RWPE1 (cell line): ENCODE measurements at regions not wholly inside any gene's neighbourhood (a gene's known extent, or its start where the extent isn't known, plus 50 kb on each side); places are given as distances from the start of the nearest gene placed in this dataset.

Experiments used
- CTCF ChIA-PET: fragments of 350-600 bp; sonication (Branson Sonifier 250); formaldehyde crosslinking; extraction: SDS; loops from one replicate; lab custom pipeline; 2021; lab: Yijun Ruan, JAX
- POLR2A ChIA-PET: fragments of 400-600 bp; formaldehyde crosslinking; extraction: SDS; loops from one replicate; lab custom pipeline; 2020; ENCODE audit warnings: antibody characterized with exemption; ENCODE audit not compliant: low non-redundant PET; lab: Yijun Ruan, JAX
- DNase-seq: peaks from one replicate; pipeline ENCODE4 v3.0.0; 2012; ENCODE audit warnings: low spot score
- H3K27ac ChIP-seq: fragments of 450-650 bp; 2 replicates; pipeline ENCODE4 v1.5.1; 2017
- TF ChIP-seq, protein P1 (sequence below): fragments of 450-650 bp; conservative IDR thresholded peaks from 2 replicates; pipeline ENCODE4 v1.5.1; 2017; ENCODE audit warnings: low read depth, mild to moderate bottlenecking

DNA sequence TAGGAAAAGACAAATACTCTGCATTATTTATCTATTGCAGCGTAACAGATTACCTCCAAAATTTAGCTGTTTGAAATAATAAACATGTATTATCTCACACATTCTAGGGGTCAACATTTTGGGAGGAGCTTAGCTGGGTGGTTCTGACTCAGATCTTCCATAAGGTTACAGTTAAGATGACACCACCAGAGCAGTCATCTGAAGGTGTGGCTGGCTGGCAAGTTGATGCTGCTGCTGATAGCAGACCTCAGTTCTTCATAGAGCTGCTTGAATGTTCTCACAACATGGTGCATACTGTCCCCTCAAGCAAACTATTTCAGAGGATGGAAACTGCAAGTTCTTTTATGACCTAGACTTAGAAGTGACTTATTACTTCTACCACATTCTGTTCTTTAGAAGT, 146.3 kb upstream of the FSTL4 start:
- no peak for DNase-seq
- ChIA-PET POLR2A (no interaction called here), CTCF (no interaction called here)
- TF ChIP-seq, protein P1, sequence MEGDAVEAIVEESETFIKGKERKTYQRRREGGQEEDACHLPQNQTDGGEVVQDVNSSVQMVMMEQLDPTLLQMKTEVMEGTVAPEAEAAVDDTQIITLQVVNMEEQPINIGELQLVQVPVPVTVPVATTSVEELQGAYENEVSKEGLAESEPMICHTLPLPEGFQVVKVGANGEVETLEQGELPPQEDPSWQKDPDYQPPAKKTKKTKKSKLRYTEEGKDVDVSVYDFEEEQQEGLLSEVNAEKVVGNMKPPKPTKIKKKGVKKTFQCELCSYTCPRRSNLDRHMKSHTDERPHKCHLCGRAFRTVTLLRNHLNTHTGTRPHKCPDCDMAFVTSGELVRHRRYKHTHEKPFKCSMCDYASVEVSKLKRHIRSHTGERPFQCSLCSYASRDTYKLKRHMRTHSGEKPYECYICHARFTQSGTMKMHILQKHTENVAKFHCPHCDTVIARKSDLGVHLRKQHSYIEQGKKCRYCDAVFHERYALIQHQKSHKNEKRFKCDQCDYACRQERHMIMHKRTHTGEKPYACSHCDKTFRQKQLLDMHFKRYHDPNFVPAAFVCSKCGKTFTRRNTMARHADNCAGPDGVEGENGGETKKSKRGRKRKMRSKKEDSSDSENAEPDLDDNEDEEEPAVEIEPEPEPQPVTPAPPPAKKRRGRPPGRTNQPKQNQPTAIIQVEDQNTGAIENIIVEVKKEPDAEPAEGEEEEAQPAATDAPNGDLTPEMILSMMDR, result no peak
- H3K27ac ChIP-seq, result no peak overlapping the region

DNA sequence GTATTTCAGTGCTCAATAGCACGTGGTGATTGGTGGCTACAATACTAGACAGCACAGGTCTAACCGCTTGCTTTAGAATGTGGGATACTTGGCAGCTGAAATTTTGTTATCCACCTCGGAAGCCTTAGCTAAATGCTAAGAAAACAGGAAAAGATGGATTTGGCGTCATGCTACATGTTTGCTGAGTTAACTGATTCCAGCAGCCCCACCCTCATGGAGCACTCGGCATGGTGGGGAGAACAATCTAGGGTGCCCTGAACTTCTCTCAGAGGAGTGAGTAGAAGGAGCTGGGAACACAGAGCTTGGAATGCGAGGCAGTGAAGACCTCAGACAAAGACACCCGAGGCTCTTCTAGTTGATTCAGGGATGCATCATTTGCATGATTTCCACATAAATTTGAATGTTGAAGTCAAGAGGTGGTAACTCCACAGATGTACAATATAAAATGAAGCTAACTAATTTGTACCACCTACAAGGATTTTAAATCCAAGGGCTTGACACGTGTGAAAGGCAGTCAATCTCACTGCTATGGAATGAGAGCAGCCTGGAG, 145.1 kb upstream of the FSTL4 start:
- CTCF ChIA-PET, result interaction anchor here (0.7 kb wide), 1 partner anchor 26 kb away, joined by 4 read pairs; no protein-coding TSS in a partner anchor
- no peak for DNase-seq
- H3K27ac ChIP-seq, result no peak overlapping the region
- POLR2A ChIA-PET, result no interaction called here
- TF ChIP-seq, protein P1, result no peak

DNA sequence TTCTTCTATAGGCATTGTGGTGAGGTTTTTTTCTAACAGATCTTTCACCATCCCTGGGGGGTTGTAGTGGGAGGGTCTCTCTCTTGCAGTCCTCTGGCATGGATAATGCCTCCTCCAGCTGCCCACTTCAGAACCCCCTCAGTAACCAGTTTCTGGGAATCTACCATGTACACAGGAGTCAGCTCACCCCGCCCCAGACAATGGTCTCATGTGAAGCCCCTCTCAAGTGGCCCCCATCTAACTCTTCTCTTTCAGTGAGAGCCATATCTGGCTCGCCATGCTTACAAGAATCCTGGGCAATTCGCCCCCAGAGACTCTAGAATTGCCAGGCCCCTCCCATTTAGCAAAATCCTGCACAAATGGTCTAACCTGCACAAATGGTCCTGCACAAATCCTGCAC, 144.4 kb upstream of the FSTL4 start:
- H3K27ac ChIP-seq, result no peak overlapping the region
- POLR2A ChIA-PET, result no interaction called here
- TF ChIP-seq, protein P1, result no peak
- no peak for DNase-seq
- CTCF ChIA-PET, result interaction anchor here (0.7 kb wide), 1 partner anchor 26 kb away, joined by 4 read pairs; no protein-coding TSS in a partner anchor

DNA sequence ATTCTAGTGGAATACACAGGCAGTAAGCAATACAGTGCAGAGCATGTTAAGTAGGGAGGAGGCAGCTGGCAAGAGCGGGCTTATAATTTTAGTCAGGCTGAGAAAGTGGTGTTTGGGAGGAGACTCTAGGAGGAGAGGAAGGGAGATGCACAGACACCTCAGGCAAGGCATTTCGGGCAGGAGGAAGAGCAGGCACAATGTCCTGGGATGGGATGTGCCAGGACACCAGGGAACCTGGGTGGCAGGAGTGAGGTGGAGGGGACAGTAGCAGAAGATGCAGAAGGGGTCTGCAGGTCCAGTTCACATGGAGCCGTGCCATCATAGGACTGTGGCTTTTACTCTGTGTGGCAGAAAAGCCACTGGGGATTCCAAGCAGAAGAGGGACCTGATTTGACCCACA, 143.7 kb upstream of the FSTL4 start:
- H3K27ac ChIP-seq, result no peak overlapping the region
- POLR2A ChIA-PET, result no interaction called here
- DNase-seq, result no peak
- CTCF ChIA-PET, result interaction anchor here (1.6 kb wide), 1 partner anchor 113 kb away, joined by 6 read pairs; no protein-coding TSS in a partner anchor
- TF ChIP-seq, protein P1, result no peak

DNA sequence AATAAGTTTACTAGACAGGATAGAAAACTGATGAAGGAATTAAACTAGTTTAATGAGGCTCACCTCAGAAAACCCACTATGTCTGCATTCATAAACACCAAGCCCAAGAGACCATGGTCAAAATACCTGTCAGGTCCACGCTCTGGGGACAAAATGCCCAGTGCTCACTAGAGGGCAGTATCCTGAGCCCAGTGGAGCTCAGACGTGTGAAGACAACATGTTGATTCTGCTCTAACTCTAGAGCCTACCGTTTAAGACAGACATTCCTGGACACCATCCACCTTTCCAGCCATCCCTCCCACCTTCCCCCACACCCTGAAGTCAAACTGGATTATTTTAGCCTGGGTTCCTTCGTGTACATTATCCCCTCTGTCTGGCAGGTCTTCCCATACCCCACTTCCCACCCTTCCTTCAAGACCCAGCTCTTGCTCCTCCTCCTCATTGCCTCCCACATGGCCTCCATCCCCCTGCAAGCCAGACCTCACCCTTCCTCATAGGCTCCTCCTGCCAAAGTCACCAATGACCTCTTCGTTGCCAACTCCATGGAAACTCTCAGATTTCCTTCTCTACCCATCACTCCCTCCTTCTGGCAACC, 142.3 kb upstream of the FSTL4 start:
- no peak for DNase-seq
- no peak overlapping the region for H3K27ac ChIP-seq
- TF ChIP-seq, protein P1, result peak; percentile 19; the same call in 1 of the 2 replicates
- ChIA-PET POLR2A (no interaction called here), CTCF (interaction anchor here (0.7 to 1.6 kb wide), 3 partner anchors 9 to 115 kb away, joined by 3 to 6 read pairs (median 3); no protein-coding TSS in a partner anchor)

DNA sequence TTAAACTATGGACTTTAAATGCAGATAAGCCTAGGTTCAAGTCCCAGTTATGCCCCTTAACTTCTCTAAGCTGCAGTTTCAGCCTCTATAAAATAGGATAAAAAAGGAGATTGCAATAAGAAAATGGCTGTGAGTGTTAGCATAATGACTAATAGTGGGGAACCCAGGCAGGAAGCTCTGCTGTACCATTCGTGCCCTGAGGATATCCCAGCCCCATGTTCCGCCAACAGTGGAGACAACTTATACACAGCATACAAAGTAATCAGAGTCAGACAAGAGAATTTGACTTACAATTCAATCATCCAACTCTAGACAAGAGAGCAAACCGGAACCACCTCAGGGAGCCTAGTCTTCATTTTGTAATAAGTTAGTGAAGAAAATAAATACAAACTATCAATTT, 141.5 kb upstream of the FSTL4 start:
- ChIA-PET POLR2A (no interaction called here), CTCF (interaction anchor here (0.7 to 1.4 kb wide), 3 partner anchors 9 to 116 kb away, joined by 3 read pairs; no protein-coding TSS in a partner anchor)
- H3K27ac ChIP-seq, result no peak overlapping the region
- peak; percentile 85 for DNase-seq
- TF ChIP-seq, protein P1, result no peak
